ENCODE measurements at regions not wholly inside any gene's neighbourhood (a gene's known extent, or its start where the extent isn't known, plus 50 kb on each side); places are given as distances from the start of the nearest gene placed in this dataset.

GRCh38 chr5:33143405-33144123 lies 297.2 kb upstream of the TARS1 start:
- no peaks in the 10 kb centered on the region for H3K27me3 ChIP-seq (replicated peaks; ENCODE audit: insufficient read depth, low read length)
- no peak overlapping the region for H3K27ac ChIP-seq (ENCODE audit: low read length)
- H3K9me2 ChIP-seq (replicated peaks; ENCODE audit: insufficient read depth, low read length), result no peaks in the 10 kb centered on the region
- H2AFZ ChIP-seq (ENCODE audit: low read length), result no peak overlapping the region
- no peaks in the 10 kb centered on the region for H4K20me1 ChIP-seq (ENCODE audit: insufficient read depth, low read length)
- H3K9me3 ChIP-seq (replicated peaks; ENCODE audit: insufficient read depth, low read length), result no peaks in the 10 kb centered on the region
- H3K4me1 ChIP-seq (ENCODE audit: low read length), result no peaks in the 10 kb centered on the region
- no peak for TF ChIP-seq EZH2 (optimal IDR thresholded peaks at IDR 0.05; ENCODE audit: low read depth, low read length)
- no peaks in the 10 kb centered on the region for H3K79me2 ChIP-seq (ENCODE audit: low read length)
- no peaks in the 10 kb centered on the region for H3K36me3 ChIP-seq (replicated peaks; ENCODE audit: insufficient read depth, low read length)
- no peaks in the 10 kb centered on the region for H3F3A ChIP-seq (ENCODE audit: insufficient read depth, low read length)
- H3K9ac ChIP-seq (ENCODE audit: low read length), result no peak overlapping the region
- H3K4me3 ChIP-seq (ENCODE audit: low read length), result no peak overlapping the region
- no peak overlapping the region for H3K4me2 ChIP-seq (ENCODE audit: low read depth, low read length)
- DNase-seq, result no peak

GRCh38 chr5:33146881-33147280 lies 293.9 kb upstream of the TARS1 start:
- H3K9ac ChIP-seq (ENCODE audit: low read length), result no peak overlapping the region
- no peaks in the 10 kb centered on the region for H3K27me3 ChIP-seq (replicated peaks; ENCODE audit: insufficient read depth, low read length)
- no peaks in the 10 kb centered on the region for H3K9me3 ChIP-seq (replicated peaks; ENCODE audit: insufficient read depth, low read length)
- no peak overlapping the region for H3K4me2 ChIP-seq (ENCODE audit: low read depth, low read length)
- no peaks in the 10 kb centered on the region for H3F3A ChIP-seq (ENCODE audit: insufficient read depth, low read length)
- H3K4me1 ChIP-seq (ENCODE audit: low read length), result no peaks in the 10 kb centered on the region
- TF ChIP-seq EZH2 (optimal IDR thresholded peaks at IDR 0.05; ENCODE audit: low read depth, low read length) (no peak), EZH2phosphoT487 (IDR thresholded peaks at IDR 0.05; ENCODE audit: low read length) (no peak)
- TF ChIP-seq, protein P1, sequence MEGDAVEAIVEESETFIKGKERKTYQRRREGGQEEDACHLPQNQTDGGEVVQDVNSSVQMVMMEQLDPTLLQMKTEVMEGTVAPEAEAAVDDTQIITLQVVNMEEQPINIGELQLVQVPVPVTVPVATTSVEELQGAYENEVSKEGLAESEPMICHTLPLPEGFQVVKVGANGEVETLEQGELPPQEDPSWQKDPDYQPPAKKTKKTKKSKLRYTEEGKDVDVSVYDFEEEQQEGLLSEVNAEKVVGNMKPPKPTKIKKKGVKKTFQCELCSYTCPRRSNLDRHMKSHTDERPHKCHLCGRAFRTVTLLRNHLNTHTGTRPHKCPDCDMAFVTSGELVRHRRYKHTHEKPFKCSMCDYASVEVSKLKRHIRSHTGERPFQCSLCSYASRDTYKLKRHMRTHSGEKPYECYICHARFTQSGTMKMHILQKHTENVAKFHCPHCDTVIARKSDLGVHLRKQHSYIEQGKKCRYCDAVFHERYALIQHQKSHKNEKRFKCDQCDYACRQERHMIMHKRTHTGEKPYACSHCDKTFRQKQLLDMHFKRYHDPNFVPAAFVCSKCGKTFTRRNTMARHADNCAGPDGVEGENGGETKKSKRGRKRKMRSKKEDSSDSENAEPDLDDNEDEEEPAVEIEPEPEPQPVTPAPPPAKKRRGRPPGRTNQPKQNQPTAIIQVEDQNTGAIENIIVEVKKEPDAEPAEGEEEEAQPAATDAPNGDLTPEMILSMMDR (IDR thresholded peaks at IDR 0.05; ENCODE audit: low read length), result no peak
- no peaks in the 10 kb centered on the region for H3K9me2 ChIP-seq (replicated peaks; ENCODE audit: insufficient read depth, low read length)
- no peaks in the 10 kb centered on the region for H4K20me1 ChIP-seq (ENCODE audit: insufficient read depth, low read length)
- no peaks in the 10 kb centered on the region for H3K36me3 ChIP-seq (replicated peaks; ENCODE audit: insufficient read depth, low read length)
- no peak overlapping the region for H3K27ac ChIP-seq (ENCODE audit: low read length)
- no peak overlapping the region for H2AFZ ChIP-seq (ENCODE audit: low read length)
- DNase-seq, result no peak
- no peak overlapping the region for H3K4me3 ChIP-seq (ENCODE audit: low read length)
- no peaks in the 10 kb centered on the region for H3K79me2 ChIP-seq (ENCODE audit: low read length)

DNA sequence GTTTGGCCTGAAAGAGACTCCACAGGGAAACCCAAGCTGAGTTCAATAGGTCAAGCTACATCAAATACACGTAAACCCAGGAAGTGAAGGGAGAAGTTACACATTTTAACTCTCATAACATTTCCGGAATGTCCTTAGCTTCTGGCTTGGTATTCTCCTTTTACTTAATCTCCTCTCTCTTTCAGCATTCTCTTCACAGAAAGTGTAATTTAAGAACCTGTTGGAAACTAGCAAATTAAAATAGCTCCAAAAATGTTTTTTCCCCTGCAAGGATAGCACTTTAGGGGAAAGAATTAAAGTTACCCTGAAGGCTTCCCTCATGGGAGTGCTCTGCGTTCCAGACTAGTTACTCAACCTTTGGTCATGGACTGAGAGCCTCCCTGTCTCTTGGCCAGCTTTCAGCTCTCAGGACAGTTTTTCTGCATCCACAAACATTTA lies 292.7 kb upstream of the TARS1 start:
- no peaks in the 10 kb centered on the region for H3K36me3 ChIP-seq (replicated peaks; ENCODE audit: insufficient read depth, low read length)
- no peak overlapping the region for H3K9ac ChIP-seq (ENCODE audit: low read length)
- H3K9me3 ChIP-seq (replicated peaks; ENCODE audit: insufficient read depth, low read length), result no peaks in the 10 kb centered on the region
- no peak overlapping the region for H3K27ac ChIP-seq (ENCODE audit: low read length)
- TF ChIP-seq, protein P1 (IDR thresholded peaks at IDR 0.05; ENCODE audit: low read length), result no peak
- no peak for TF ChIP-seq EZH2phosphoT487 (IDR thresholded peaks at IDR 0.05; ENCODE audit: low read length)
- no peak for TF ChIP-seq EZH2 (optimal IDR thresholded peaks at IDR 0.05; ENCODE audit: low read depth, low read length)
- no peak overlapping the region for H3K4me3 ChIP-seq (ENCODE audit: low read length)
- no peaks in the 10 kb centered on the region for H3K79me2 ChIP-seq (ENCODE audit: low read length)
- no peaks in the 10 kb centered on the region for H3F3A ChIP-seq (ENCODE audit: insufficient read depth, low read length)
- H3K9me2 ChIP-seq (replicated peaks; ENCODE audit: insufficient read depth, low read length), result no peaks in the 10 kb centered on the region
- no peak overlapping the region for H3K4me2 ChIP-seq (ENCODE audit: low read depth, low read length)
- no peaks in the 10 kb centered on the region for H4K20me1 ChIP-seq (ENCODE audit: insufficient read depth, low read length)
- DNase-seq, result no peak
- H2AFZ ChIP-seq (ENCODE audit: low read length), result no peak overlapping the region
- no peaks in the 10 kb centered on the region for H3K27me3 ChIP-seq (replicated peaks; ENCODE audit: insufficient read depth, low read length)
- H3K4me1 ChIP-seq (ENCODE audit: low read length), result no peaks in the 10 kb centered on the region

DNA sequence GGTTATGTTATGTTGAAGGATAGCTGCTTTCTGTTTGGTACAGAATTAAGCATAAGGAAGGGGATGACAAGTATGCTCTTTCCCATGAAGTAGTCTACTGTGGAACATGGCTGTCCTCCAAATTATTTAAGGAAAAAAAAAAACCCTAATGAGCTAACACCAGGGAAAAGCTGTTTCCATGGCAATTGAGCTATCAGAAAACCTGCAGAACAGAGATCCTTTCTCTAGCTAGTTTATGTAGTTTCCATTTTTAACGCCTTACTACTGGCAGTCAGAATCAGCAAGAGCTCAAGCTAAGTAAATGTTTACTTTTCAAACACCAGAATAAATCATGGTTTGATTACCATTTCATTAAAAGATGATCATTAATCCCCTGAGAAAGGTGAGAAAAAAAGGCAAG lies 287.4 kb upstream of the TARS1 start:
- no peaks in the 10 kb centered on the region for H3K4me1 ChIP-seq (ENCODE audit: low read length)
- no peaks in the 10 kb centered on the region for H3K9me3 ChIP-seq (replicated peaks; ENCODE audit: insufficient read depth, low read length)
- DNase-seq, result no peak
- H3K36me3 ChIP-seq (replicated peaks; ENCODE audit: insufficient read depth, low read length), result no peaks in the 10 kb centered on the region
- H3K9ac ChIP-seq (ENCODE audit: low read length), result no peak overlapping the region
- no peak overlapping the region for H3K4me3 ChIP-seq (ENCODE audit: low read length)
- TF ChIP-seq EZH2phosphoT487 (IDR thresholded peaks at IDR 0.05; ENCODE audit: low read length) (no peak), EZH2 (optimal IDR thresholded peaks at IDR 0.05; ENCODE audit: low read depth, low read length) (no peak)
- TF ChIP-seq, protein P1 (IDR thresholded peaks at IDR 0.05; ENCODE audit: low read length), result no peak
- H3F3A ChIP-seq (ENCODE audit: insufficient read depth, low read length), result no peaks in the 10 kb centered on the region
- H3K9me2 ChIP-seq (replicated peaks; ENCODE audit: insufficient read depth, low read length), result no peaks in the 10 kb centered on the region
- H3K4me2 ChIP-seq (ENCODE audit: low read depth, low read length), result no peak overlapping the region
- H3K79me2 ChIP-seq (ENCODE audit: low read length), result no peaks in the 10 kb centered on the region
- no peaks in the 10 kb centered on the region for H3K27me3 ChIP-seq (replicated peaks; ENCODE audit: insufficient read depth, low read length)
- H2AFZ ChIP-seq (ENCODE audit: low read length), result no peak overlapping the region
- no peak overlapping the region for H3K27ac ChIP-seq (ENCODE audit: low read length)
- H4K20me1 ChIP-seq (ENCODE audit: insufficient read depth, low read length), result no peaks in the 10 kb centered on the region
